BE2C (cell line): ENCODE measurements at regions not wholly inside any gene's neighbourhood (a gene's known extent, or its start where the extent isn't known, plus 50 kb on each side); places are given as distances from the start of the nearest gene placed in this dataset.

ENCODE experiments used
- DNase-seq: peaks from one replicate; pipeline ENCODE4 v3.0.0-alpha.2; 2020
- H3K27me3 ChIP-seq: fragments of 250-450 bp; sonication (Bioruptor Pico); 2 replicates; pipeline ENCODE4 v1.5.1; 2020; ENCODE audit warnings: mild to moderate bottlenecking
- H3K36me3 ChIP-seq: fragments of 250-450 bp; sonication (Bioruptor Pico); 2 replicates; pipeline ENCODE4 v1.5.1; 2020; ENCODE audit warnings: mild to moderate bottlenecking
- H3K4me1 ChIP-seq: fragments of 250-450 bp; sonication (Bioruptor Pico); 2 replicates; pipeline ENCODE4 v1.5.1; 2020
- H3K4me3 ChIP-seq: 2 replicates; pipeline ENCODE4 v1.5.1; 2011; ENCODE audit warnings: low read depth, low read length
- H3K9me3 ChIP-seq: fragments of 250-450 bp; sonication (Bioruptor Pico); 2 replicates; pipeline ENCODE4 v1.5.1; 2020
- CTCF ChIP-seq: IDR thresholded peaks from 2 replicates; pipeline ENCODE4 v1.5.1; 2012; ENCODE audit warnings: mild to moderate bottlenecking, low read depth, low read length

DNA sequence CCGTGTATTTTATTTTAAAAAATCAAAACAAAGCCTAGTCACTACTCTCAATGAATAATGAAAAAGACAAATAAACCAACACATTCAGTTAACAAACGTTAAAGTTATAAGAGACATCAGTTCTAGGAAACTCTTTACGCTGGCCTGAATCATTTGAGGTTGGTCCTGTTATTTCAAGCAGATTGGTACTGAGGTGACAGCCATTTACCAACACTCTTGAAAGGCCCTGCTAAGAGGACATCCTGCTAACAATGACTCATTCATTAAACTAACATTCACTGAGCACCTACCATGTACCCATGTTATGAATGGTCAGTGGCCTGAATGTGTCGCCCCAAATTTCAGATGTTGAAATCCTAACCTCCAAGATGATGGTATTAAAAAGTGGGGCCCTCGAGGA lies 57.1 kb upstream of the ADGRG2 start:
- Histone ChIP-seq H3K36me3 (no peaks in the 10 kb centered on the region), H3K27me3 (no peaks in the 10 kb centered on the region), H3K4me3 (no peak overlapping the region), H3K9me3 (no peaks in the 10 kb centered on the region), H3K4me1 (no peaks in the 10 kb centered on the region; the same call in 1 of the 2 replicates)
- no peak for DNase-seq
- no peak for TF ChIP-seq CTCF

GRCh38 chrX:19181345-19181744 lies 59.1 kb upstream of the ADGRG2 start:
- Histone ChIP-seq H3K27me3 (no peaks in the 10 kb centered on the region), H3K4me1 (no peaks in the 10 kb centered on the region; the same call in 1 of the 2 replicates), H3K9me3 (no peaks in the 10 kb centered on the region), H3K36me3 (no peaks in the 10 kb centered on the region), H3K4me3 (no peak overlapping the region)
- TF ChIP-seq CTCF: no peak
- no peak for DNase-seq

DNA sequence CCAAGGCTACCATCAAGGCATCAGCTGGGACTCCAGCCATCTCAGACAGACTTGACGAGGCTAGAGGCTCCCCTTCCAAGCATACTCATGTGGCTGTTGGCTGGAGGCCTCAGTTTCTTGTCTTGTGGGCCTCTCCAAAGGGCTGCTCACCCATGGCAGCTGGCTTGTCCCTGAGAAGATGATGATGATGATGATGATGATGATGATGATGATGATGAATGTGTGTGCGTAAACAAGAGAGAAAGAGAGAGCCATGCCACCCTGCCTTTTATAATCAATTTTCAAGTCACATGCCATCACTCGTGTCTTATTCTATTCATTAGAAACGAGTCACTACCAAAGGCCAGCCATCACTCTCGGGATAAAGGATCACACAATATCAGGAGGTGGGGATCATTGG lies 60.5 kb upstream of the ADGRG2 start:
- Histone ChIP-seq H3K4me1 (no peaks in the 10 kb centered on the region), H3K36me3 (no peaks in the 10 kb centered on the region), H3K9me3 (no peaks in the 10 kb centered on the region), H3K4me3 (no peak overlapping the region), H3K27me3 (no peaks in the 10 kb centered on the region)
- no peak for TF ChIP-seq CTCF
- no peak for DNase-seq

GRCh38 chrX:19183761-19184477 lies 61.7 kb upstream of the ADGRG2 start:
- H3K27me3 ChIP-seq: no peaks in the 10 kb centered on the region
- TF ChIP-seq CTCF: no peak
- no peak for DNase-seq
- no peaks in the 10 kb centered on the region for H3K9me3 ChIP-seq
- no peaks in the 10 kb centered on the region for H3K36me3 ChIP-seq
- no peaks in the 10 kb centered on the region for H3K4me1 ChIP-seq
- no peak overlapping the region for H3K4me3 ChIP-seq

DNA sequence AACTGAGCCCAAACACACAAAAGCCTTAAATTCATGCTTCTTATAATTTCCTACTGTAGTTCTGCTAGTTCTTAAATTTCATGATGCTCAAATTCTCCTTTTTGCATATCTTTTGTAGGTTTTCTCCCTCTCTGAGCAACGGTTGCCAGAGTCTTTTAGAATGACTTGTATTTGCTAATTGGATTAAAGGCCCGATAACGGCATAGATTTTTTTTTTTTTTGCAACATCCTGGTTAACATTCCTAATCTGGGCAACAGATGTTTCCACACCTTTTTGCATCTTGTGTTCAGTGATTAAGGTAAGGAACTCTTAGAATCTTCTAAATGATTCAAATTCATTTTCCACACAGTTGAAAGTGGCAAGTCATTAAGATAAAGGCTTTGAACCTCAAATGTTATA lies 66.3 kb upstream of the ADGRG2 start:
- Histone ChIP-seq H3K4me3 (no peak overlapping the region), H3K27me3 (no peaks in the 10 kb centered on the region), H3K4me1 (no peaks in the 10 kb centered on the region), H3K36me3 (no peaks in the 10 kb centered on the region), H3K9me3 (no peaks in the 10 kb centered on the region)
- TF ChIP-seq CTCF: no peak
- DNase-seq: no peak

- no peaks in the 10 kb centered on the region for H3K36me3 ChIP-seq
- no peaks in the 10 kb centered on the region for H3K27me3 ChIP-seq
- peaks cover 5% of the 10 kb centered on the region for H3K4me1 ChIP-seq
- H3K4me3 ChIP-seq: no peak overlapping the region
- no peak for DNase-seq
- H3K9me3 ChIP-seq: no peaks in the 10 kb centered on the region
- TF ChIP-seq CTCF: no peak
Measured at GRCh38 chrX:19190902-19191301, 68.6 kb upstream of the ADGRG2 start.
